Fibroblast of the aortic adventitia (primary cell): ENCODE measurements at regions not wholly inside any gene's neighbourhood (a gene's known extent, or its start where the extent isn't known, plus 50 kb on each side); places are given as distances from the start of the nearest gene placed in this dataset.

Source experiments
- DNase-seq: peaks from one replicate; pipeline ENCODE4 v3.0.0-alpha.2; 2010; ENCODE audit warnings: low read depth
- H3K4me3 ChIP-seq: 2 replicates; pipeline ENCODE4 v1.5.1; 2011; ENCODE audit warnings: low read depth, mild to moderate bottlenecking, control low read depth, low read length, moderate library complexity
- CTCF ChIP-seq: IDR thresholded peaks from 2 replicates; pipeline ENCODE4 v1.5.1; 2011; ENCODE audit warnings: mild to moderate bottlenecking, low read length, control low read depth, inconsistent platforms; ENCODE audit not compliant: insufficient read depth

GRCh38 chr4:163649557-163650091 lies 155.1 kb downstream of the TMA16 start:
- TF ChIP-seq CTCF, result no peak
- DNase-seq, result no peak
- no peak overlapping the region for H3K4me3 ChIP-seq

DNA sequence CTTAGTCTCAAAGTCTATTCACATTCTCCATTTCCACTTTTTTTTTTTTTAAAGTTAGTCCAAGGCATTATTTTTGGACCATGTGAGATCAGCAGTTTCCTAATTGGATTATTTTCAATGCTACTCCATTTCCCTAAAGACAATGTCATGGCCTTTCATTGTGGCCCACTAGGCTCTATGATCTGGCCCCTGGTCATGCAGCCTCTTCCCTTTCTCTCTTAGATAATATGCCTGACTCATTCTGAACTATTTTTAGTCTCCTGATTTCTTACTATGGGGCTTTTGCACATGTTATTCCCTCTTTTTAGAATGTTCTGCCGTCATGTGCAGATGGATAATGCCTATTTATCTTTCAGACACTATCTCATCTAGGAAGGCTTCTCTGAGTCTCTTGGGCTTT lies 157.3 kb downstream of the TMA16 start:
- H3K4me3 ChIP-seq, result no peak overlapping the region
- TF ChIP-seq CTCF, result no peak
- no peak for DNase-seq

DNA sequence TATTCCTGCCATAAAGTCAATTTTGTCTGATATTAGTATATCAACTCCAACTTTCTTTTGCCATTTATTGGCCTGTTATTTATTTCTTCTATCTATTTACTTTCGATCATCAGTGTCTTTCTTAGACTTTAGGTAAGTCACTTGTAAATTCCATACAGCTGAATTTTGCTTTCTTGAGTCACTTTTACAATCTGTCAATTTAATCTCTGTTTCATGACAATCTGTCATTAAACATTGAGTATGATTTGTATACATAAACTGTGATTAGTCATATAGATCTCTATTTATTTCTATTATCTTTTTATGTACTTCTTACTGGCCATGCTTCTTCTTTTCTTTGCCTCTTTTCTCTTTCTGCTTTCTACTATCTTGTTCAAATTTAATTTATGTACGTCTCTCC lies 160.1 kb downstream of the TMA16 start:
- no peak for DNase-seq
- H3K4me3 ChIP-seq, result no peak overlapping the region
- no peak for TF ChIP-seq CTCF

GRCh38 chr4:163660636-163661035 lies 166.1 kb downstream of the TMA16 start:
- no peak overlapping the region for H3K4me3 ChIP-seq
- no peak for TF ChIP-seq CTCF
- DNase-seq, result no peak

GRCh38 chr4:163662768-163663167 lies 168.3 kb downstream of the TMA16 start:
- no peak overlapping the region for H3K4me3 ChIP-seq
- TF ChIP-seq CTCF, result no peak
- no peak for DNase-seq

- no peak for TF ChIP-seq CTCF
- DNase-seq, result no peak
- H3K4me3 ChIP-seq, result no peak overlapping the region
These were observed 169.2 kb downstream of the TMA16 start for GRCh38 chr4:163663454-163664225.
